ENCODE measurements at regions not wholly inside any gene's neighbourhood (a gene's known extent, or its start where the extent isn't known, plus 50 kb on each side); places are given as distances from the start of the nearest gene placed in this dataset.

- TF ChIP-seq CTCF (IDR thresholded peaks at IDR 0.05) (no peak), POLR2A (IDR thresholded peaks at IDR 0.05) (no peak)
Measured at GRCh38 chr6:41416501-41416837, 81.1 kb downstream of the NCR2 start.
